ENCODE measurements at regions not wholly inside any gene's neighbourhood (a gene's known extent, or its start where the extent isn't known, plus 50 kb on each side); places are given as distances from the start of the nearest gene placed in this dataset.
"Not testable (repeated sequence)": the region's sequence is repeated elsewhere in the genome, so short reads cannot be mapped to it uniquely, and the experiment has no call there.

DNA sequence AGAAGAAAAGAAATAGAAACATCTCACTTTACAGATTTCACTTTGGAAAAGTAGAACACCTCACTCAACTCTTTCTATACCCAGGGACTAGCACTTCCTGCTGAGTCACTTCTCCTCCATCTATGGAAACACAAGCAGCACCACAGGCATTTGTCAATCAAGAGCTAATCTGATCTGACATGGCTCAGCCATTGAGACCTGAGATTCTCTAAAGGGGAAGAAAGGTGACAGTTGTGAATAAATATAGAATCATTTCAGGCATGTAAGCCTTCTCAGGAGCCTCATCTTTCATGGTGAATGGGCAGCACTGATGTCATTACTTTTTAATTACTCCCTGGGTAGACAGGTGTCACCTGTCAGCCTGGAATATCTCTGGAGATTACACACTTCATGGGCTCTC lies 559.8 kb downstream of the HINT1 start:
- no peak for DNase-seq (ENCODE audit: low read depth in 2 of 3, low spot score in 2 of 3)

- DNase-seq (ENCODE audit: low read depth in 2 of 3, low spot score in 2 of 3), result not testable (repeated sequence)
These were observed 568.4 kb downstream of the HINT1 start for GRCh38 chr5:130596647-130597046.

GRCh38 chr5:130580264-130580663 lies 584.8 kb downstream of the HINT1 start:
- no peak for DNase-seq (ENCODE audit: low read depth in 2 of 3, low spot score in 2 of 3)

GRCh38 chr5:130578354-130578753 lies 586.7 kb downstream of the HINT1 start:
- DNase-seq (ENCODE audit: low read depth in 2 of 3, low spot score in 2 of 3), result no peak

DNA sequence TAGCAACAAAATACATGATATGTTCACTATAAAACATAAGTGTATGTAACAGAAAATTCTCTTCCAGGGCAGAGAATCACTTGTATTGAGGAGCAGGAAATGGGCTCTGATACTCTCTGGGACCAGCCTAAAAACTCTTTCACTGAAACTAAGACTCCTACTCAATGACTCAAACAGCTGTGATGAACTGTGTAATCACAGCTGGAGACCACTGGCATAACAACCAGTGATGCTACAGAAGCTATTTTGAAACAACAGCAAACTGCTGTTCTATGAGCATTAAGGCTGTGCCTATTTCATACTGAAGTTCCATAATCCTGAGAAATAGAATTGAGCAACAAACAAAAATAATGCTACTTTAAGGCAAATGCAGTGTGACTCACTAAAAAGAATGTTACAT lies 594.0 kb downstream of the HINT1 start:
- DNase-seq (ENCODE audit: low read depth in 2 of 3, low spot score in 2 of 3), result no peak

DNA sequence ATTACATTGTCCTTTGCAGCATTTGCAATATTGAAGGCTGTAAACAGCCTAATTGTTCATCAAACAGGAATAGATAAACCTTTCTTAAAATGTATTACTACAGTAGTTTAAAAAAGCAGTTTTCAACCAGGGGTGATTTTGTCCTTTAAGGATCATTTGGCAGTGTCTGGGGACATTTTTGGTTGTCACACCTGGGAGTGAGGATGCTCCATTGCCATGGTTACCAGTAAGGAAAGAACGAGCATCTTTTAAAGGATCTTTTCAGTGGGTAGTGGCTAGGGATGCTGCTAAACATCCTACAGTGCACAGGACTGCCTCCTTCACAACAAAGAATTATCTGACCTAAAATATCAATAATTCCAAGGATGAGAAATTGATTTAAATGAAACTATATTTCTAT lies 596.3 kb downstream of the HINT1 start:
- no peak for DNase-seq (ENCODE audit: low read depth in 2 of 3, low spot score in 2 of 3)

DNA sequence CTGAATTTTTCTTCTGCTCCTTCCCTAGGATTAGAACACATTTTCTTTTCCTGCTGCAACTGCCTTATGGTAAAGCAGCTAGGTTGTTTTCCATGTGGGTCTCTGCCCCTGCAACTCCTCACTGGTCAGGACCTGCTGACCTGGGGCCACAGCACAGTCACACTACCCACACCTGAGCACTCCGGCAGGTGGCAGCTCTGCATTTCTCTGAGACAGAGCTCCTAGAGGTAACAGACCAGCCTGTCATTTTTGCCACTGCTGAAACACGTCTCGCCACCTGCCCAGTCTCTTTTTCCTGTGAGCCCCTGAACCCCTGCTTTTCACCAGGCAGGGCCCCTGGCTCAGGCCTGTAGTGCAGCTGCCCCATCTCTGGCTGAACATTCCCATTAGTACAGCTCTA lies 609.6 kb downstream of the HINT1 start:
- DNase-seq (ENCODE audit: low read depth in 2 of 3, low spot score in 2 of 3), result no peak

DNA sequence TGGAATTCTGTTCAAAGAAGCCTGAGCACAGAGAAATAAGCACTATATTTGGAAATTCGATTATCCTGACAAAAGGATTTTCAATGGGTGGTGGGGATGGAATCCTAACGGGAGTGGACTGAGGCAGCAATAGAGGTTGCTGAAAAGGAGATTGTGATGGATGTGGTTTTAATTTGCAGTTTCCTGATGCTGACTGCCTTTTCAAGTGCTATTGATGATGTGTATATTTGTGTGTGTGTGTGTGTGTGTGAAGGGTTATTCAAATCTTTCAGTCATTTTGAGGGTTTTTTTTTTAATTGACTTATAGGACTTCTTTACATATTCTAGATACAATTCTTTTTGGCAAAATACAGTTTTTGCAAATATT lies 614.5 kb downstream of the HINT1 start:
- DNase-seq (ENCODE audit: low read depth in 2 of 3, low spot score in 2 of 3), result no peak

- DNase-seq (ENCODE audit: low read depth in 2 of 3, low spot score in 2 of 3), result no peak
These were observed 615.0 kb downstream of the HINT1 start for GRCh38 chr5:130549884-130550561.

GRCh38 chr5:130546211-130546610 lies 618.8 kb downstream of the HINT1 start:
- no peak for DNase-seq (ENCODE audit: low read depth in 2 of 3, low spot score in 2 of 3)

DNA sequence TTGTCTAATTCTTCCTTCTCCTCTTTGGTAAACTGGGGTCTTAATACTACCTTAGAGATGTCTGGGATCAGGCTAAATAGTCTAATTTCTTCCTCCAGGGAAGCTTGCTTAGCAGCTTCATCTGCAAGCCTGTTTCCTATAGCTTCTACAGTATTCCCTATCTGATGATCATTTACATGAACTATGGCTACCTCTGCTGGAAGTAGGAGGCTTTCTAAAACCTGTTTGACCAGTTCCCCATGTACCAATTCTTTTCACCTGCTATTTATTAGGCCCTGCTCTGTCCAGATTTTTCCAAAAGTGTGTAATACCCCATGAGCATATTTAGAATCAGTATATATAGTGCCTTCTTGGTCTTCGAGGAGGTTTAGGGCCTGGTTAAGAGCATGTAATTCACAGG lies 619.8 kb downstream of the HINT1 start:
- DNase-seq (ENCODE audit: low read depth in 2 of 3, low spot score in 2 of 3), result no peak

GRCh38 chr5:130541617-130542221 lies 623.3 kb downstream of the HINT1 start:
- no peak for DNase-seq (ENCODE audit: low read depth in 2 of 3, low spot score in 2 of 3)

DNA sequence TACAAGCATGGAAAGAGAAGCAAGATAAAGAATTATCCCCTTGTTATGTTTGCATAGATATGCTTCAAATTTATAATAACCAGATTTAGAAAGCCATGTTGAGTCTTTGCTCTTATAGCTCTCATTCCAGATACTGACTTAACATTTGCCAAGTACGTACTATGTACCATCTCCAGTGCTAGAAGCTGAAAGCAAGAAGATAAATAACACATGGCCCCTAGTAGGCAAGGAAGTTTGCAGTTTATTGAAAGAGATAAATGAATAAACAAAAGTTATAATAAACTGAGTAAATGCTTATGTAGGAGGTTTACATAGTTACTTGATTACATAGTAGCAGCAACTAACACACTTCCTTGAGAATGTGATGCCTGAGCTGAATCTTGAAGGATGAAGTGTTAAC lies 628.4 kb downstream of the HINT1 start:
- DNase-seq (ENCODE audit: low read depth in 2 of 3, low spot score in 2 of 3), result no peak

- DNase-seq (ENCODE audit: low read depth in 2 of 3, low spot score in 2 of 3), result no peak
These were observed 628.5 kb downstream of the CHSY3 start for GRCh38 chr5:130532786-130533185.

DNA sequence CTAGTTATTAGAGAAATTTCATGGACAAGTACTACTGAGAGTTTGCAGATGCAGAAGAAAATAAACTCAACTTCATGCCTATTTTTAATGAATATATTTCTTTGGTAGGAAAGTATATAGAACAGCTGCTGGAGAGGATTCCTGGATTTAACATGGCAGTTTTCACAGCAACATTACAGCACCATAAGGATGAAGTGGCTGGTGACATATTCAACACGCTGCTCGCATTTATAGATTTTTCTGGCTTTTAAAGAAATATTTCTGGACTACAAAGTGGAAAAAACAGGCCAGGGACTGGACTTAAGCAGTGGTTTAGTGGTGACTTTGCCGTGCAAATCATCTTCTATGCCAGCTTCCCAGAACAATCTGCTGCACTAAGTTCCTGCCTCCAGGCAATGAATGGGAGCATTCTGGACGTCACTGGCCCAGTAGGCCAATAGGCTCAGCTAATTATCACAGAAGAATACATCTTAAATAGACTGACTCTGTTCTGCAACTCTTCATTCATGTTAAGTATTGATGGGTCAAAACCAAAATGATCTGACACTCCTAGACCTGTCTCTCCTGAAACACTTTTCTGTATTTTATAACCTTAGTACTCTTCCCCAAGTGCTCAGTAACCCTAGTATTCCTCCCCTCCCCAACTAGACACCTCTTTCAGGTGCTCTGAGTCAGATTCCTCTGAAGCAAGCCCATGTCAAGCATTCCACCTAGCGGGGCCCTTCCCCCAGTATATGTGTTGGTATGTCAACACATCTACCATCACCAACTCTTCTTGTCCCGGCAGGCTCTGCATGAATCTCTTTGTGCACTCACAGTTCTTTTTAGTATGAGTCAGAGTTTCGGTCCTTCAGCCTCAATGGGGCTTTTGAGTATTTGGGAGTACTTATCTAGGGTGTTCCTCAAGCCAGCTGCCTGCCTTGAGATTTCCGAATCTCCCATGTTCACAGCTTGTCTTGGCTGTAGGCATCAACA lies 625.5 kb downstream of the CHSY3 start:
- no peak for DNase-seq (ENCODE audit: low read depth in 2 of 3, low spot score in 2 of 3)

DNA sequence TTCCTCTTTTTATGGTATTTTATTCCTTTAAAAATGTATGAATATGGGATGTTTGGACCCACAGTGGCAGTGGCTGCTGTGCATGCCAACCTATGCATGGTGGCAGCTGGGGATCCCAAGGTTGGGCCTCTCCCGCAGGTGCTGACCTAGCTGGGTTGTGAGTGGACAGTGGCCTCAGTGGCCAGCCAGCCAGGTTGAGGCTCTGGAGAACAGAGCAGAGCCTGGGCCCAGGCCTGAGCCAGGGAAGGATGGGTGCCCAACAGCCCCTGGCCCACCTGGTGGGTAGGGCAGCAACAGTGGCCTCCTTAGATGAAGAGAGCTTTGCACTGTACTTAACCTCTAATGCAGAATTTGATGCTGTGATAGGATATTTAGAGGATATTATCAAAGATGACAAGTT lies 624.8 kb downstream of the CHSY3 start:
- DNase-seq (ENCODE audit: low read depth in 2 of 3, low spot score in 2 of 3), result no peak

DNA sequence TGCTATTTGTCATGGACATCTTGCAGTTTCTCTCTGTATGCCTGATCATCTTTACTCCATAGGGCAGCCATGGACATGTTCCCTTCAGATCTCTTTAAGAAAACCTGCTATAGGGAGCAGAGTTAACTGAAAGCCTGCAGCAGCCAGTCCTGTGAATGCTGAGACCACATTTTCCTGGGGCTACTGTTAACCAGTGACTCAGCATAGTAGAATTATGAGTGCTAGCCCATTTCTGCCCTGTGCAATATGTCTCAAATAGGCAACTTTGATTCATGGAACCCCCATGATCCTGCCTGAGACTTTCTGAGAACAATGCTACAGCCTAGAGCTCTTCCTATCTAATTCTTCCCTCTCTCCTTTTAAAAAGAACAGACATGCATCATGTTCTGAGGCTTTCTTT lies 624.2 kb downstream of the CHSY3 start:
- DNase-seq (ENCODE audit: low read depth in 2 of 3, low spot score in 2 of 3), result no peak

GRCh38 chr5:130526708-130527107 lies 622.4 kb downstream of the CHSY3 start:
- no peak for DNase-seq (ENCODE audit: low read depth in 2 of 3, low spot score in 2 of 3)

DNA sequence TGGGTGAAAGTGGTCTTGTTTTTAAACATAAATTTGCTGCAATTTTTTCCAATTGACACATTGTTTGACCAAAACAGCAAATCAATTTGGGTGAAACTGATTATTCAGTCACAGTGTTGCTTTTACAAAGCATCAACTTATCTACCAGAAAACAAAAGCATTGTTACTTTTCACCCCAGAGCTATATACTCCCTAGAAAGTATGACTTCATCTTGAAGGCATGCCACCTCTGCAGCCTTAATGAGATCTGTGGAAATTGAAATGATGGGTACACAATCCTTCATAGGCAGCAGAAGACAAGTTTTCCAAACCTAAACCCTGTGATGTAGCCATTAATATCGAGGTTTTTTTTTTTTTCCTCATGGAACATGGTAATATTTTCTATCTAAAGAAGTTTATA lies 615.9 kb downstream of the CHSY3 start:
- DNase-seq (ENCODE audit: low read depth in 2 of 3, low spot score in 2 of 3), result no peak

- DNase-seq (ENCODE audit: low read depth in 2 of 3, low spot score in 2 of 3), result no peak
These were observed 610.9 kb downstream of the CHSY3 start for GRCh38 chr5:130514984-130515690.

- DNase-seq (ENCODE audit: low read depth in 2 of 3, low spot score in 2 of 3), result no peak
These were observed 598.4 kb downstream of the CHSY3 start for GRCh38 chr5:130502702-130503101.
